OCI-LY1 (cell line): ENCODE measurements at regions not wholly inside any gene's neighbourhood (a gene's known extent, or its start where the extent isn't known, plus 50 kb on each side); places are given as distances from the start of the nearest gene placed in this dataset.
"Not testable (repeated sequence)": the region's sequence is repeated elsewhere in the genome, so short reads cannot be mapped to it uniquely, and the experiment has no call there.

Experiments
- CTCF ChIP-seq: fragments of 200-600 bp; sonication (generic), shearing (Covaris generic); IDR thresholded peaks from 2 replicates; pipeline ENCODE4 v1.5.1; 2017; ENCODE audit warnings: mild to moderate bottlenecking, antibody characterized with exemption, low read length, moderate library complexity, mixed read lengths
- EZH2 ChIP-seq: fragments of 200-600 bp; sonication (generic), shearing (Covaris generic); IDR thresholded peaks from 2 replicates; pipeline ENCODE4 v1.8.0; 2017; ENCODE audit warnings: borderline replicate concordance, mixed run types, mild to moderate bottlenecking, antibody characterized with exemption, low read length, moderate library complexity, mixed read lengths

- TF ChIP-seq CTCF, EZH2: not testable (repeated sequence)
These were observed 104.3 kb downstream of the SPDYE17 start for GRCh38 chr7:76927741-76928393.
